Epithelial cell of proximal tubule (primary cell): ENCODE measurements at regions not wholly inside any gene's neighbourhood (a gene's known extent, or its start where the extent isn't known, plus 50 kb on each side); places are given as distances from the start of the nearest gene placed in this dataset.

Experiments
- DNase-seq: peaks from one replicate; pipeline ENCODE4 v3.0.0-alpha.2; 2011; ENCODE audit warnings: low read depth
- H3K4me3 ChIP-seq: 2 replicates; pipeline ENCODE4 v1.5.1; 2011; ENCODE audit warnings: low read depth, mild to moderate bottlenecking, low read length
- CTCF ChIP-seq: conservative IDR thresholded peaks from 2 replicates; pipeline ENCODE4 v1.5.1; 2012; ENCODE audit warnings: low read depth, mild to moderate bottlenecking, low read length

- H3K4me3 ChIP-seq = no peak overlapping the region
- TF ChIP-seq CTCF = no peak
- DNase-seq = no peak
Observed at GRCh38 chr12:33708935-33709334, 269.3 kb upstream of the SYT10 start.

GRCh38 chr12:33710548-33710947 is 270.9 kb upstream of the SYT10 start:
- H3K4me3 ChIP-seq = no peak overlapping the region
- DNase-seq = no peak
- TF ChIP-seq CTCF = no peak

GRCh38 chr12:33718631-33719030 is 279.0 kb upstream of the SYT10 start:
- DNase-seq = no peak
- TF ChIP-seq CTCF = no peak
- H3K4me3 ChIP-seq = no peak overlapping the region

DNA sequence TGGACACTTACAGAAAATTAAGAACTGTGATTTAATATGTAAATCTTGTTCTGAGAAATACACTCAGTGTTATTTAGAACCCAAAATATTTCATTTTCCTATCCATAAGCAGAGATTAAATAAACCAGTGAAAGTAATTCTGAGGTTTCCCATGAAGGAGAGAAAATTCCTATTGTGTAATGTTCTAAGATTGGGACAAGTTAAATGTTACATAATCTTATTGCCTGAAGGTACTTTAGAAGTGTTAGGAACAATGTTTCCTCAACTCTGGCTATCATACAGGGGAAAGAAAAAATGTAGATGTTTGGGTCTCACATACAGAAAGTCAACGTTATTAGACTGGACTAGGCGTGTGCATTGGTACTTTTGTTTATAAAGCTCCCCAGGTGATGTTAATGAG is 281.9 kb upstream of the SYT10 start:
- no peak overlapping the region for H3K4me3 ChIP-seq
- no peak for TF ChIP-seq CTCF
- no peak for DNase-seq

- H3K4me3 ChIP-seq = no peak overlapping the region
- no peak for DNase-seq
- no peak for TF ChIP-seq CTCF
Observed at GRCh38 chr12:33724867-33725266, 285.2 kb upstream of the SYT10 start.

GRCh38 chr12:33734871-33735270 is 287.4 kb upstream of the ALG10 start:
- TF ChIP-seq CTCF = no peak
- H3K4me3 ChIP-seq = no peak overlapping the region
- no peak for DNase-seq

DNA sequence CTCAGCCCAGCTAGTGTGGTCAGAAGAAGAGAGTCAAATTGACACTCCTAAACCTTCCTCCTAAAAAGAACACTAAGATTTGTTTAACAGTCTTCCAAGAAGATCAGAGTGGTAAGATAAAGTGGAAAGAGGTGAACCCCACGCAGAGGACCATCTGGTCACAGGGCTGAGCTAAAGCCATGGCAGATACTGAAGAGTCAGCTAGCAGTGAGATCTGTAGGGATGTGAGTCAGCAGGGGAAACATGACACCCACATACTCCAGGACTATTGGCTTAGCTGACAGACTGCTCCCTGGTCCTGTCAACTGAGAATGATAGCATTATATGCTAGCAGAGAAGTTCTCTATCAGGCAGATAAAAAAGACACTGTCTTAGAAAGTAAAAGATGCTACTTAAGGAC is 269.4 kb upstream of the ALG10 start:
- no peak for DNase-seq
- no peak overlapping the region for H3K4me3 ChIP-seq
- no peak for TF ChIP-seq CTCF
